T-helper 2 cell treated with Interferon-gamma antibody and Interleukin-4, amounts not matched to agents 100 ng/mL and 5 ng/mL, for 36 hours (primary cell): ENCODE measurements at regions not wholly inside any gene's neighbourhood (a gene's known extent, or its start where the extent isn't known, plus 50 kb on each side); places are given as distances from the start of the nearest gene placed in this dataset.
"Not testable (repeated sequence)": the region's sequence is repeated elsewhere in the genome, so short reads cannot be mapped to it uniquely, and the experiment has no call there.

Experiments used
- intact Hi-C: fragments of 100-400 bp; cut with micrococcal nuclease; formaldehyde crosslinking; loops from one replicate; pipeline ENCODE4 v1.15.1; 2023

DNA sequence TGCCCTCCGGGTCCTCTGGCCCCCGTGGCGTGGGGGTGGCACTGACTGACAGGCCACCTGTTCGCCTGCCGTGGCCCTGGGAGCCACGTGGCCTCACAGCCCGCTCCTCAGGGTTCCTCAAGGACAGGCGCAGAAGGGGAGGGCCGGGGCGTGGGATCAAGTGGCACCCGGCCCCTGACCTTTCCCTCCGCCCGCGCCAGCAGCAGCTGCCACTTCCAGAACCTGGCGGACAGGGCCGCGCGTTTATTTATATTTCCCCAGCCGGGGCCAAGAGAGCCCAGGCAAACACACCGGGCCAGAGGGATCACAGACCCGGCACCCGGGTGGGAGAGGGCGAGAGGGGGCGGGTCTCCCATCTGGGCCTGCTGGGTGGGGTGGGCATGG is 92.6 kb downstream of the RFLNA start:
- intact Hi-C loops: no loop called here

- intact Hi-C loops: no loop called here
Measured at GRCh38 chr12:124386661-124387527, 92.0 kb downstream of the RFLNA start.

DNA sequence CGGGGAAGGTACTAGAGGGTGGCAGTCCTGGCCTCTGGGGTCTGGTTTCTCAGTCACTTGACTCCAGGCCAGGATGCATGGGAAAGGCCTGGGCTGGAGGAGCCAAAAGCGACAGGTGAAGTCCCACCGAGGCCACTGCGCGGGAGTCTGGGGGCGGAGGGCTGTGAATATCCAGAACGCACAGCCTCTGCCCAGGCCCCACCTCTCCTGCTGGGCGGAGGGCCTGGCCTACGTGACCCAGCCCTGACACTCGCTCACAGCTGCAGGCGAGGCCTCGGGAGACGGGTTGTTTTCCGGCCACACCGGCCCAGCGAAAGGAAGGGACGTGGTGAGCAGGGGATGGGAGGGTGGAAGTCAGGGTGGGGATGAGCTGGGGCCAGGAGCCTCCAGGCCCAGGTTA is 91.2 kb downstream of the RFLNA start:
- intact Hi-C loops: no loop called here

GRCh38 chr12:124385219-124385969 is 90.5 kb downstream of the RFLNA start:
- intact Hi-C loops: no loop called here

GRCh38 chr12:124384299-124384894 is 89.5 kb downstream of the RFLNA start:
- intact Hi-C loops: no loop called here

DNA sequence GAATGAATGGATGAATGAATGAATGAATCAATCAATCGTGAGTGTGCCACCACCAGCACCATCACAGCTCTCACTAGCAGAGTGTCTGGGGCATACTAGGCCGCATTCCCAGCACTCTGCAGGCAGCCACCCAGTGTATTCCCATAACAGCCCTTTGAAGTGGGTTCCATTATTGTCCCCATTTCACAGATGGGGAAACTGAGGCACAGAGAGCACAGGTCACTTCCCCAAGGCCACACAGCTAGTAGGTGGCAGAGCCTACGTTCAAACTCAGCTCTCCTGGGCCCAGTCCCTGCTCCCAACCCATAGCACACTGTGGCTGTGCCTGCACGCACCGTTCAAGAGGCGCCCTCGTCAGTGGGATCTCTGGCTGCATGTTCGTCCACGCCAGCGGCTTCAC is 88.1 kb downstream of the RFLNA start:
- intact Hi-C loops: no loop called here

DNA sequence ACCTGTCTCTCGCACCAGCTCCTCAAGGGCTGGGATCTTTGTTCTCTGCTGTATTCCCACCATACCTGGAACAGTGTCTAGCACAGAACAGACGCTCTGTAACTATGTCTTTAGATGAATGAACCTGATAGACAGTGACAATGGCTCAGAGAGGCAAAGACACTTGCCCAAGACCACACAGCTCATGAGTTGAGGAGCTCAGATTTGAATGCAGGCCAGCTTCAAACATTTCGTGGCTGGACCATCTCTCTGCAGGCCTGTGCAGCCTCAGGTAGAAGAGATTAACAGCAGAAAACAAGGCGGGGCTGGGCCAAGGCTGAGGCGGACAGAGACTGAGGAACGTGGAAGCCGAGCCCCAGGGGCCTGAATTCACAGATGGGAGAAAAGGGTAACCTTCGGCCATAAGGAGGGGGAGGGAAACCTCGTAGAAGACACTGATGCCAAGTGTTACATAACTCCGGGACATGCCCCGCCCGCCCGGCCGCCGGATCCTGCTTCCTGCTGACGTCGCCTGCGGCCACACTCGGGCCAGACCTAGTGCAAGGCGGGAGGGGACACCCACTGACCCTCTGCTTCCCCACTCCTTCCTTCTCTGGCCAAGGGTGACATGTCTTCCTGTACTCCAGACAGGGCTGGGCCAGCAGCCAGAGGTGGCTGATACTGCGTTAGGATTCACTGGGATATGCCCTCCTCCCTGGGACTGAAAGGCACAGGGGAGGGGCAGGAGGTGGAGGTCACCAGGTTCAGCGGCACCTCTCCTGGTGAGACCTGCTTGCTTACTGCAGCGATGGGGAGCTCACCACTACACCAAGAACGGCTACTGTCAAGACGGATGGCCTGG is 86.8 kb downstream of the RFLNA start:
- intact Hi-C loops: no loop called here

DNA sequence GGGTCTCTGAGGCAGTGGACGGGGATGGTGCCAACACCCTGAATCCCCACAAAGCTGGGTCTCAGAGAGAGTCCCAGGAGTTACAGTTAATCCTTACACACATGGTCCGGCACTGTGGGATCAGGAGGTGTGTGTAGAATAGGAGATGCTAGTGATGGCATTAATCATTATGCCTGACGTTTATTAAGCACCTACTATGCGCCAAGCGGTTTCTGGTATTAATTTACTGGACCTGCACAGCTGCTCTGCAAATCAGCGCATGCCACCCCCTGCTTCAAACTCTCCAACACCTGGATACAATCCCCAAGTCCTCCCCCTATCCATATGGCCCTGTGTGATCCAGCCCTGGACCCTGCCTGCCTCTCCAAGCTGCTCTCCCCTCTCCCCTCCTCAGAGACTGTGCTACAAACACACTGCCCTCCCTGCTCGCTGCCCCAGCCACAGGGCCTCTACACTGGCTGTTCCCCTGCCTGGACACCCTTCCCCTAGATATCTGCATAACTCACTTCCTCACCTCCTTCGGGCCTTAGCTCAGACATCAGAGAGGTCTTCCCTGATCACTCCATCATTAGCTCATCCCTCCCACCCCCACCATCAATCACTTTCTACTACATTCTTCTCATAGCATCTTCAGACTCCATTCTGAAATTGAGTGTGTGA is 86.0 kb downstream of the RFLNA start:
- intact Hi-C loops: no loop called here

DNA sequence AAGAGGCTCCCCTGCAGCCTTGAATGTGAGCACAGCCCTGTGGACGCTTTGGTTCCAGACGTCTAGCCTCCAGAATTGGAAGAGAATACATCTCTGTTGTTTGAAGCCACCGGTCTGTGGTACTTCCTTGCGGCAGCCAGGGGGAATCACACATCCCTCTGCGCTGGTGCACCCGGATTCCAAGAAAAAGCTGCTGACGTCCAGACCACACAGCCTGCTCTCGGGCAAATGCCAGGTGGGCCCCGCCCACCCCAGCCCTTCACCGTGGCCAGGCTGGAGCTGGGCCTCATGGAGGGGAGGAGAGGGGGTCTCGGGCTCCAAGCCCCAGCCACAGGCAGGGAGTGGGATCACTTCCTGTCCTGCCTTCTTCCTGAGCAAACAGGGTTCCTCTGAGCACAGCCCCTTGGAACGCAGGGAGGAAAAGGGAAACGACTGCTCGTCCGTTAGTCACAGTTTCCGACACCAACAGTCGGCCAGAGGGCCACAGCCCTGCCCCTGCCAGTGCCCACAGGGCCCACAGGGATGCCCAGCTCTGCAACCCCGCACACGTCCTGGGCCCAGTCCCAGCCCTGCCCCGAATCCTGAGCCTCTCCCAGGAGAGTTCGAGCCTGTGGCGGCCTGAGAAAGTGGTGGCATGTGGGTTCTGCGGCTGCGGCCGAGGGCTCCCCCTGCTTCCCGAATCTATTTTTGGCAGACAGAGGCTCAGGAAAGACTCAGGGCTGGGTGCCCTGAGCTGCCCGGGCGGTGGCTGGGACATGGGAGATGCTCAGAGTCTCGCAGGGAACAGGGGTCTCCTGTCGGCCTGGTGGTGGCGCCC is 85.3 kb downstream of the RFLNA start:
- intact Hi-C loops: no loop called here

DNA sequence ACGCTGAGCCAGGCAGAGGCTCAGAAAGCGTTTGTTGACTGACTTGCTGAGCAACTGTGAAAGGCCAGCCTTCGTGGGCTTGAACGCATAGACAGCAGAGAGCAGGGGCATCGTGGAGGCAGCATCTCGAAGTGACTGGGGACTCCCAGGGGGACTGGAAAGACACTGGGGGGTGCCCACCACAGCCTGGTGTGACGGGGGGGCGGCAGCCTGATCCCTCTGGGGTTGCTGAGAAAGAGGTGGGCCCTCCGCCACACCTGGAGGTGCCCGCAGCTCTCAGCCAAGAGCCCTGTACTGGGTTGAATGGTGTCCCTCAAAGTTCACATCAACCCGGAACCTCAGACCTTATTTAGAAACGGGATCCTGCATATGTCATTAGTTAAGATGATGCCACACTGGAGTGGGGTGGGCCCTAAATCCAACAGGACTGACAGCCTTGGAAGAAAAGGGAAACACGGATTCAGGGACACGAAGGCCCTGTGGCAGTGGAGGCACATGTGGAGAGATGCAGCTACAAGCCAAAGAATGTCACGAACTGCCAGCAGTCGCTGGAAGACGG is 84.6 kb downstream of the RFLNA start:
- intact Hi-C loops: no loop called here

GRCh38 chr12:124378926-124379325 is 84.0 kb downstream of the RFLNA start:
- intact Hi-C loops: no loop called here

GRCh38 chr12:124377981-124378509 is 83.2 kb downstream of the RFLNA start:
- intact Hi-C loops: no loop called here

DNA sequence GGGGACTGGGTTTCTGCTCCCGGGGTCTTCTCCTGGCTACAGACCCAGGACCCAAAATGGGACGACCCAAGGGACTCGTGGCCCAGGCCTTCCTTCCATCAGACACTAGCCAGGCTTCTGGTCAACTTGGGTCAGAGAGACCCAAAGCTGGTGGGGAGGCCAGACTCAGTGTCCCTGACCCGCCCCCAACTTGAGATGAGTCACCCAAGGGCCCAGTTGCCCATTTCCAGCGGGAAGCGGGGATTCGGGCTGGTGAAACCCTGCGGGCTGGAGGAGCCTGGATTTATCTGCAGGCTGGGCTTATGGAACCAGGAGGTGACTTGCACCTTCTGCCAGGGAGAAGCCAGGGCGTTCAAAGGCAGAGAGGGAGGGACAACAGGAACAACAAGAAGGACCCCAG is 81.5 kb downstream of the RFLNA start:
- intact Hi-C loops: no loop called here

GRCh38 chr12:124375789-124376175 is 80.9 kb downstream of the RFLNA start:
- intact Hi-C loops: no loop called here

- intact Hi-C loops: no loop called here
Measured at GRCh38 chr12:124375141-124375788, 80.4 kb downstream of the RFLNA start.

DNA sequence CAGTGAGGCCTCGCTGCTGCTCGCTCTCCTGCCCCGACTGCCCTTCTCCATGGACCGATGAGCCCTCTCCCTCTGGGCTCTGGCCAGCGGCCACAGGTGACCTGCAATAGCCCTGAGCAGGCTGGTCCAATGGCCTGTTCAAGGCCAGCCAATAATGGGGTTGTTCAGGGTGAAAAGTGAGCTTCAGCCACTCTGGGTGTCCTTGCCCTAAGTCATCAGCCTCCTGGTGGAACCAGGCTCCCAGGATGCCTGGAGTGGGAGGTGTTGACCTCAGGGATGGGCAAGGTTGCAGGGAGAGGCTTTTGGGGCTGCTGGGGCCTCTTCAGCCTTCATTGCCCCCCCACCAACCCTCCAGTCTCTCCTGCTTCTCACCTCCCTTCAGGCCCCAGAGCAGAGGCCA is 79.7 kb downstream of the RFLNA start:
- intact Hi-C loops: no loop called here

- intact Hi-C loops: no loop called here
Measured at GRCh38 chr12:124374147-124374546, 79.3 kb downstream of the RFLNA start.

DNA sequence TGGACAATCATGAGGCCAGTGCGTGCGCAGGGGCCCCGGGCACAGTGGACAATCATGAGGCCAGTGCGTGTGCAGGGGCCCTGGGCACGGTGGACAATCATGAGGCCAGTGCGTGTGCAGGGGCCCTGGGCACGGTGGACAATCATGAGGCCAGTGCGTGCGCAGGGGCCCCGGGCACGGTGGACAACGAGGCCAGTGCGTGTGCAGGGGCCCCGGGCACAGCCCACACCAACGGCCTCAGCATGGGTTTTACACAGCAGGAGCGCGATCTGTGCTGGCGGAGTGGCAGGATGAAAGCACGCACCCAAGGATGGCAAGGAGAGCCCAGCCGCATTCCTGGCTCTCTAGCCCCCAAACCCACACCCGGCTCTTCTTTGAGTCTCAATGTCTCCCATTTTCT is 78.8 kb downstream of the RFLNA start:
- intact Hi-C loops: not testable (repeated sequence)

DNA sequence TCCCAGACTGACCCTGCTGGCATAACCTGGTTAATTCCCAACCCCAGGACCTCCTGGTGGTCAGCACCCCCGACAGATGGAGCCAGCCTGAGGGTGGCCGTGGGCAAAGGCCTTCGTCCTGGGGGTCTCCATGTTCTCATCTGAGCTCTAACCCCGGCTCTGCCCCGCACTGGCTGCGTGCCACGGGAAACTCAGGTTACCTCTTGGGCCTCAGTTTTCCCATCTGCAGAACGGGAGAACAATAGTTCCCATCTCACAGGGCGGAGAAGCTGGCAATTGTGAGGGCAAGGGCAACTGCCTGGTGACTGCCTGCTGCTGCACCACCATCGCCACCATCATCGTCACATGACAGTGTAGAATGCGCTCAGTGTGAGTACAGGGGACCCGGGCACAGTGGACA is 77.9 kb downstream of the RFLNA start:
- intact Hi-C loops: no loop called here
